ENCODE measurements at regions not wholly inside any gene's neighbourhood (a gene's known extent, or its start where the extent isn't known, plus 50 kb on each side); places are given as distances from the start of the nearest gene placed in this dataset.

- TF ChIP-seq CTCF (IDR thresholded peaks at IDR 0.05) (no peak), RXRA (IDR thresholded peaks at IDR 0.05; ENCODE audit: borderline replicate concordance, low read depth) (no peak), SMC3 (IDR thresholded peaks at IDR 0.05; ENCODE audit: low read depth, low read length) (no peak), EP300 (IDR thresholded peaks at IDR 0.05; ENCODE audit: borderline replicate concordance in 1 of 2, low read depth in 1 of 2, low read length in 1 of 2) (no peak), ZBTB33 (IDR thresholded peaks at IDR 0.05; ENCODE audit: borderline replicate concordance, low read depth) (no peak), POLR2AphosphoS5 (IDR thresholded peaks at IDR 0.05; ENCODE audit: low read depth, low read length) (no peak), MXI1 (IDR thresholded peaks at IDR 0.05; ENCODE audit: low read depth, low read length) (no peak), RCOR1 (IDR thresholded peaks at IDR 0.05; ENCODE audit: low read length) (no peak), MAX (IDR thresholded peaks at IDR 0.05; ENCODE audit: low read depth) (no peak), RFX5 (IDR thresholded peaks at IDR 0.05; ENCODE audit: low read length) (no peak), FOXM1 (IDR thresholded peaks at IDR 0.05; ENCODE audit: low read depth) (no peak)
These were observed 671.6 kb downstream of the PLCL1 start for GRCh38 chr2:198476007-198476406.
